Epithelial cell of esophagus (primary cell): ENCODE measurements at regions not wholly inside any gene's neighbourhood (a gene's known extent, or its start where the extent isn't known, plus 50 kb on each side); places are given as distances from the start of the nearest gene placed in this dataset.
"Not testable (repeated sequence)": the region's sequence is repeated elsewhere in the genome, so short reads cannot be mapped to it uniquely, and the experiment has no call there.

Source experiments
- DNase-seq: peaks from one replicate; pipeline ENCODE4 v3.0.0; 2010; ENCODE audit warnings: low read depth
- H3K4me3 ChIP-seq: 2 replicates; pipeline ENCODE4 v1.5.1; 2011; ENCODE audit warnings: mild to moderate bottlenecking, low read length, control low read depth
- TF ChIP-seq, protein P1 (sequence below): IDR thresholded peaks from 2 replicates; pipeline ENCODE4 v1.5.1; 2011; ENCODE audit warnings: low read depth, mild to moderate bottlenecking, low read length, control low read depth, inconsistent platforms; ENCODE audit not compliant: insufficient read depth; ENCODE audit errors: missing control alignments

DNA sequence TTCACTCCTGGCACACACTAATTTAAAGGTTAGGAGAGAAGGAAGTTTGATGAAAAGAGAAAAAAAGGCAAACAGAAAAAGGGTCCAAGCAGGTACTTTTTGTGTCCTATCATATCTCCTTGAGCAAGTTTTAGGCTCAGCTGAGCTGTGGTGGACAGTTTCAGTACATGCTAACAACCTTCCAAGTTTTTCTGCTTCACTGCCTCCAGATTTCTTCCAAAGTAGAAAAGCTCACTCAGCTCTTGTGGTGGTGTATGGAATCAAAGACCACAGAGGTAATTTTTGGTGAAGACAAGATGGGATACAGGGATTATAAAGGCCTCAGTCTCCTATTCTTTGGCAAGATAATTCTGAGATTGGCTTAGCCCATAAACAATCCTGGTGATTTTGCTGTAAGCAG, 921.8 kb downstream of the NR2F1-AS1 start:
- H3K4me3 ChIP-seq = no peak overlapping the region
- TF ChIP-seq, protein P1, sequence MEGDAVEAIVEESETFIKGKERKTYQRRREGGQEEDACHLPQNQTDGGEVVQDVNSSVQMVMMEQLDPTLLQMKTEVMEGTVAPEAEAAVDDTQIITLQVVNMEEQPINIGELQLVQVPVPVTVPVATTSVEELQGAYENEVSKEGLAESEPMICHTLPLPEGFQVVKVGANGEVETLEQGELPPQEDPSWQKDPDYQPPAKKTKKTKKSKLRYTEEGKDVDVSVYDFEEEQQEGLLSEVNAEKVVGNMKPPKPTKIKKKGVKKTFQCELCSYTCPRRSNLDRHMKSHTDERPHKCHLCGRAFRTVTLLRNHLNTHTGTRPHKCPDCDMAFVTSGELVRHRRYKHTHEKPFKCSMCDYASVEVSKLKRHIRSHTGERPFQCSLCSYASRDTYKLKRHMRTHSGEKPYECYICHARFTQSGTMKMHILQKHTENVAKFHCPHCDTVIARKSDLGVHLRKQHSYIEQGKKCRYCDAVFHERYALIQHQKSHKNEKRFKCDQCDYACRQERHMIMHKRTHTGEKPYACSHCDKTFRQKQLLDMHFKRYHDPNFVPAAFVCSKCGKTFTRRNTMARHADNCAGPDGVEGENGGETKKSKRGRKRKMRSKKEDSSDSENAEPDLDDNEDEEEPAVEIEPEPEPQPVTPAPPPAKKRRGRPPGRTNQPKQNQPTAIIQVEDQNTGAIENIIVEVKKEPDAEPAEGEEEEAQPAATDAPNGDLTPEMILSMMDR = no peak
- no peak for DNase-seq

DNA sequence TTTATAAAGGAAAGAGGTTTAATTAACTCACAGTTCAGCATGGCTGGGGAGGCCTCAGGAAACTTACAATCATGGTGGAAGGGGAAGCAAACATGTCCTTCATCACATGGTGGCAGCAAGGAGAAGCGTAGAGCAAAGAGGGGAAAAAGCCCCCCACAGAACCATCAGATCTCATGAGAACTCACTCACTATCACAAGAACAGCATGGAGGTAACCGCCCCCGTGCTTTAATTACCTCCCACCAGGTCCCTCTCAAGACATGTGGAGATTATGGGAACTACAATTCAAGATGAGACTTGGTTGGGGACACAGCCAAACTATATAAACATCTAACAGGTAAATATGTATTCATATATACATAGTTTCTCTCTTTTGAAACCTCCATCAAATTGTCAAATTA, 926.4 kb downstream of the NR2F1-AS1 start:
- TF ChIP-seq, protein P1 = peak; percentile 2
- DNase-seq, H3K4me3 ChIP-seq: not testable (repeated sequence)

GRCh38 chr5:92653730-92654461, 927.1 kb downstream of the NR2F1-AS1 start:
- TF ChIP-seq, protein P1 = no peak
- H3K4me3 ChIP-seq = no peak overlapping the region
- peak; percentile 66 for DNase-seq

- no peak overlapping the region for H3K4me3 ChIP-seq
- DNase-seq = no peak
- TF ChIP-seq, protein P1 = no peak
Measured at GRCh38 chr5:92652756-92653155, 928.3 kb downstream of the NR2F1-AS1 start.

DNA sequence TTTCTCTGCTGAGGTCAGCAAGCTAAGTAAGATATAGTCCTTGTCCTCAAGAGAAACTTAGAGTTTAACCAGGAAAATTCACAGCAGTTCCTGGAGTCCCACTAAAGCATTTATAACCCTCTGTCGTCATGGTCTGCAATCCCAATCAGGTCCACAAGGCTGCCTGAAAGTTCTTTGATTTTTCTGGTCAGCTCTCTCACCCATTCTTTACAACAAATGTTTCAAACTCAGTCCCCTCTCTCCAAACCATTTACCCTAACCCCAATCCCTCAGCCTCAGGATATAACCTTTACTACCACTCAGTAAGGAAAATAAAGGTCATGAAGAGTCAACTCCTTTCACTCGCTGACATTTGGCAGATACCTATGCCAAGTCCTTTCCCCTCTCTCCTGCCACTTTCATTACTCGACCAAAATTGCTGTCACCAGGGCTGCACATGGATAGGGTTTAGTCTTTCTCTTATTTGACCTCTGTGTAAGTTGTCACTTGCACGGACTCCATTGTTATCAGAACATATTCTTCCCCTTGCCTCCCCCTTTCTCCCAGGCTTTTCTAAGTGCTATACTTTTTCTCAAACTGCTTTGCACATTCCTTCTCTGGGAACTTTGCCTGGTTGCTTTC, 936.6 kb downstream of the NR2F1-AS1 start:
- no peak for DNase-seq
- H3K4me3 ChIP-seq = no peak overlapping the region
- TF ChIP-seq, protein P1 = no peak

DNA sequence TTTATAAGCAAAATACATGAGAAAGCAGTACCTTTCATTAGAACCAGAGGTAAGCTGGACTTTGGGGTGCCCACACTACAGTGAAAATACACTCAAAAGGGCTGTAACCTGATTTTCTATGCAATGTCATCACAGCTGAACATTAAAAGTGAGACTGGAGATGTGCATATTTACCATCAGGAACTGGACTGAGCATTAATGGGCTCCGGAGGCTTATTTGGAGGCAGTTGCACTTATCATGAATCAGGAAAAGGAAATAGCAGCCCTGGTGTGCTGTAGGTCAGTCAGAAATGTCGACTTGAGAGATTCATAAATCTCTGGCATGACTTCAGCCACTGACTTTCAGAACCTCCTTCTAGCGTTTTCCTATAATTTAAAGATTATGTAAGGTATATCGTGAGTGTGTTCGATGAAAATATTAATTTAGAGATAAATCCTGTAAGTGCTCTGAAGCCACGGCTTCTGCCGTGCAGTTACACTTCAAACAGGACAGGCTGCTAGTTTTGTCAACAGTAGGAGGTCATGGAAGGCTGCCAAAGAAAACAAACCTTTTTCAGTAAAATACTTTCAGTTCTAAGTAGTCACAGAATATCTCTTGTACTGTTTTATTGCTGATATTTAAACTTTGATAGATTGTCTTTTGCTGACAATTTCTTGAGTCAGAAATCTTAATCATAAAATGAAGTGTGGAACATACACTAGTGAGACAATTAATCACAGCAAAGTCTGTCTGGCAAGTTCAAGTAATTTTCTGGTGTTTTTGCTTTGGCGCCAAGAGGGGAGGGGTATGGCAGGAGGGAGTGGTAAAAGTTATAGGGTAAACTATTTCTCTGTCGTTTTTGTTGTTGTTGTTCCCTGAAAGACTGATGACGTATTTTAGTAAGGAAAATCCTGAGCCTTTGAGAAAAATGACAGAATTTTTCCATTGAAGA, 939.7 kb downstream of the NR2F1-AS1 start:
- DNase-seq = peak; percentile 42
- TF ChIP-seq, protein P1 = no peak
- H3K4me3 ChIP-seq = peak overlapping the region; percentile 9
